Chondrocyte (in vitro differentiated cells): ENCODE measurements at regions not wholly inside any gene's neighbourhood (a gene's known extent, or its start where the extent isn't known, plus 50 kb on each side); places are given as distances from the start of the nearest gene placed in this dataset.

Experiments
- DNase-seq: peaks from one replicate; pipeline ENCODE4 v3.0.0; 2021; ENCODE audit warnings: mixed read lengths, low spot score
- H3K27ac Mint-ChIP-seq: one replicate; pipeline ENCODE4 v1.8.0; 2021; ENCODE audit warnings: mild to moderate bottlenecking, moderate library complexity, mixed read lengths; ENCODE audit not compliant: unreplicated experiment
- H3K27me3 Mint-ChIP-seq: 2 replicates; pipeline ENCODE4 v1.8.0; 2021; ENCODE audit warnings: low read depth, mixed read lengths
- H3K36me3 Mint-ChIP-seq: 2 replicates; pipeline ENCODE4 v1.8.0; 2021; ENCODE audit warnings: low read depth, mixed read lengths
- H3K4me1 Mint-ChIP-seq: 2 replicates; pipeline ENCODE4 v1.8.0; 2021; ENCODE audit warnings: low read depth, mild to moderate bottlenecking, mixed read lengths
- H3K4me3 Mint-ChIP-seq: one replicate; pipeline ENCODE4 v1.8.0; 2021; ENCODE audit warnings: mild to moderate bottlenecking, moderate library complexity, mixed read lengths; ENCODE audit not compliant: unreplicated experiment
- H3K9me3 Mint-ChIP-seq: 2 replicates; pipeline ENCODE4 v1.8.0; 2021; ENCODE audit warnings: low read depth, mixed read lengths
- CTCF ChIP-seq: fragments of 200-600 bp; sonication (generic); IDR thresholded peaks from 2 replicates; pipeline ENCODE4 v1.5.0; 2021; ENCODE audit warnings: antibody characterized with exemption, mild to moderate bottlenecking, moderate library complexity

GRCh38 chr9:118563677-118564076 lies 805.6 kb downstream of the BRINP1 start:
- no peak for TF ChIP-seq CTCF
- Mint-ChIP-seq H3K9me3 (no peaks in the 10 kb centered on the region), H3K4me1 (peaks cover 11% of the 10 kb centered on the region), H3K4me3 (no peak overlapping the region), H3K27ac (peak overlapping the region; percentile 78), H3K27me3 (peaks cover 9% of the 10 kb centered on the region), H3K36me3 (no peaks in the 10 kb centered on the region)
- no peak for DNase-seq

- no peaks in the 10 kb centered on the region for H3K36me3 Mint-ChIP-seq
- H3K4me3 Mint-ChIP-seq: no peak overlapping the region
- no peak overlapping the region for H3K27ac Mint-ChIP-seq
- H3K27me3 Mint-ChIP-seq: peaks cover 2% of the 10 kb centered on the region
- peaks cover 22% of the 10 kb centered on the region for H3K4me1 Mint-ChIP-seq
- no peaks in the 10 kb centered on the region for H3K9me3 Mint-ChIP-seq
- no peak for TF ChIP-seq CTCF
- DNase-seq: no peak
Measured at GRCh38 chr9:118567861-118568260, 801.4 kb downstream of the BRINP1 start.

GRCh38 chr9:118568704-118569103 lies 800.5 kb downstream of the BRINP1 start:
- H3K4me1 Mint-ChIP-seq: peaks cover 17% of the 10 kb centered on the region
- no peaks in the 10 kb centered on the region for H3K36me3 Mint-ChIP-seq
- H3K27ac Mint-ChIP-seq: no peak overlapping the region
- no peak for TF ChIP-seq CTCF
- H3K9me3 Mint-ChIP-seq: peaks cover 3% of the 10 kb centered on the region
- peaks cover 2% of the 10 kb centered on the region for H3K27me3 Mint-ChIP-seq
- DNase-seq: no peak
- no peak overlapping the region for H3K4me3 Mint-ChIP-seq

- no peak overlapping the region for H3K27ac Mint-ChIP-seq
- no peak overlapping the region for H3K4me3 Mint-ChIP-seq
- H3K36me3 Mint-ChIP-seq: no peaks in the 10 kb centered on the region
- H3K9me3 Mint-ChIP-seq: peaks cover 3% of the 10 kb centered on the region
- peaks cover 2% of the 10 kb centered on the region for H3K27me3 Mint-ChIP-seq
- DNase-seq: no peak
- H3K4me1 Mint-ChIP-seq: peaks cover 13% of the 10 kb centered on the region
- no peak for TF ChIP-seq CTCF
Measured at GRCh38 chr9:118569148-118569547, 800.1 kb downstream of the BRINP1 start.

- DNase-seq: no peak
- H3K27me3 Mint-ChIP-seq: peaks cover 2% of the 10 kb centered on the region
- H3K9me3 Mint-ChIP-seq: peaks cover 10% of the 10 kb centered on the region
- no peak overlapping the region for H3K27ac Mint-ChIP-seq
- H3K36me3 Mint-ChIP-seq: no peaks in the 10 kb centered on the region
- no peak overlapping the region for H3K4me3 Mint-ChIP-seq
- TF ChIP-seq CTCF: no peak
- peaks cover 13% of the 10 kb centered on the region for H3K4me1 Mint-ChIP-seq
Measured at GRCh38 chr9:118570066-118570465, 799.2 kb downstream of the BRINP1 start.
